OCI-LY7 (cell line): ENCODE measurements at regions not wholly inside any gene's neighbourhood (a gene's known extent, or its start where the extent isn't known, plus 50 kb on each side); places are given as distances from the start of the nearest gene placed in this dataset.

ENCODE experiments used
- CTCF ChIP-seq: fragments of 200-600 bp; sonication (generic); conservative IDR thresholded peaks from 2 replicates; pipeline ENCODE4 v1.5.1; 2014; ENCODE audit warnings: mild to moderate bottlenecking, antibody characterized with exemption, low read length, moderate library complexity, mixed read lengths
- EZH2phosphoT487 ChIP-seq: fragments of 200-600 bp; sonication (generic); IDR thresholded peaks from 2 replicates; pipeline ENCODE4 v1.6.1; 2018; ENCODE audit warnings: low read depth, borderline replicate concordance, mild to moderate bottlenecking, mixed run types, antibody characterized with exemption, low read length, moderate library complexity, mixed read lengths

GRCh38 chr10:29157321-29157720 lies 131.5 kb upstream of the LYZL1 start:
- TF ChIP-seq CTCF: no peak
- TF ChIP-seq EZH2phosphoT487: no peak
